ENCODE measurements at regions not wholly inside any gene's neighbourhood (a gene's known extent, or its start where the extent isn't known, plus 50 kb on each side); places are given as distances from the start of the nearest gene placed in this dataset.

GRCh38 chr15:35139822-35140221, 54.7 kb upstream of the NANOGP8 start:
- H4K8ac ChIP-seq (ENCODE audit: low read depth in 2 of 2, low read length in 2 of 2) = no peak overlapping the region
- in situ Hi-C loops (cut with MboI; ENCODE audit: low sequenced_read_pairs) = no loop called here
- H3K4me3 ChIP-seq (ENCODE audit: insufficient read depth, low read depth, low read length) = no peak overlapping the region
- dilution Hi-C loops (cut with HindIII; ENCODE audit: low sequenced_read_pairs, unreplicated experiment) = no loop called here
- no peak overlapping the region for H2AFZ ChIP-seq (replicated peaks; ENCODE audit: low read length, poor library complexity)
- no peak overlapping the region for H2BK15ac ChIP-seq (ENCODE audit: low read depth, low read length)
- H2BK5ac ChIP-seq (ENCODE audit: low read depth, low read length, poor library complexity, severe bottlenecking) = no peak overlapping the region
- H4K20me1 ChIP-seq (ENCODE audit: insufficient read depth, low read length) = no peaks in the 10 kb centered on the region
- TF ChIP-seq CHD1 (IDR thresholded peaks at IDR 0.05; ENCODE audit: low read depth, low read length) (no peak), RCOR1 (IDR thresholded peaks at IDR 0.05; ENCODE audit: insufficient replicate concordance, low read length) (no peak), CEBPB (IDR thresholded peaks at IDR 0.05; ENCODE audit: low read depth, low read length) (no peak), MAZ (IDR thresholded peaks at IDR 0.05; ENCODE audit: borderline replicate concordance, low read depth, low read length) (no peak), ELK1 (IDR thresholded peaks at IDR 0.05; ENCODE audit: borderline replicate concordance, low read depth, low read length) (no peak), SMC3 (IDR thresholded peaks at IDR 0.05; ENCODE audit: low read depth, low read length) (no peak), BHLHE40 (IDR thresholded peaks at IDR 0.05; ENCODE audit: low read depth, low read length) (no peak), CTCF (conservative IDR thresholded peaks at IDR 0.05; ENCODE audit: low read depth, low read length) (no peak), MAFK (IDR thresholded peaks at IDR 0.05; ENCODE audit: low read depth, low read length) (no peak), POLR2A (IDR thresholded peaks at IDR 0.05; ENCODE audit: low read depth, low read length) (no peak), MXI1 (IDR thresholded peaks at IDR 0.05; ENCODE audit: borderline replicate concordance, low read depth, low read length) (no peak)
- no TSS peak for BruUV-seq (replicated peaks)
- ChIA-PET POLR2A (ENCODE audit: unreplicated experiment) (no interaction called here), CTCF (no interaction called here)
- H3K56ac ChIP-seq (ENCODE audit: extremely low read depth, insufficient read depth, low read length) = no peak overlapping the region
- intact Hi-C loops (cut with micrococcal nuclease) = no loop called here
- H3K4ac ChIP-seq (ENCODE audit: low read depth, low read length) = no peak overlapping the region
- H3K27me3 ChIP-seq (ENCODE audit: control insufficient read depth, insufficient read depth, low read length) = no peaks in the 10 kb centered on the region
- DNase-seq (no peak), ATAC-seq (ENCODE audit: low read depth) (no peak)
- H2BK20ac ChIP-seq (ENCODE audit: low read depth, low read length) = peak overlapping the region; percentile 2; the same call in 1 of the 2 replicates
- no peak overlapping the region for H3K23ac ChIP-seq (ENCODE audit: low read depth, low read length)
- no peak overlapping the region; the same call in 1 of the 2 replicates for H3K18ac ChIP-seq (ENCODE audit: low read depth, low read length)
- H2AK9ac ChIP-seq (replicated peaks; ENCODE audit: low read depth, low read length, poor library complexity) = no peak overlapping the region
- no peak overlapping the region for H3K9ac ChIP-seq (ENCODE audit: low read depth, low read length)
- H3K4me2 ChIP-seq (ENCODE audit: low read depth, low read length) = no peak overlapping the region
- H4K91ac ChIP-seq (ENCODE audit: insufficient read depth, low read depth, low read length) = no peak overlapping the region
- 0 out of 2 replicates have a peak, but pooled peaks cover 2% of the 10 kb centered on the region for H3K9me3 ChIP-seq (ENCODE audit: control insufficient read depth, insufficient read depth, low read length)
- no peak overlapping the region for H3K27ac ChIP-seq (ENCODE audit: insufficient read depth, low read length)
- H2AK5ac ChIP-seq (ENCODE audit: low read depth, low read length) = peak overlapping the region; percentile 30; the same call in 1 of the 2 replicates
- H3K4me1 ChIP-seq (ENCODE audit: control insufficient read depth, insufficient read depth, low read length) = peaks cover 13% of the 10 kb centered on the region
- H3K36me3 ChIP-seq (ENCODE audit: control insufficient read depth, insufficient read depth, low read length) = no peaks in the 10 kb centered on the region
- WGBS, 2 experiments (ENCODE audit: extremely low coverage in 2 of 2, insufficient read length in 1 of 2) = 100% methylated on average over 1 of the region's 6 CpGs; no CpG with 5 or more reads in 1 of the 2 experiments
- no peak overlapping the region for H2BK120ac ChIP-seq (ENCODE audit: low read depth, low read length)
- no peaks in the 10 kb centered on the region for H3K79me1 ChIP-seq (ENCODE audit: low read depth in 1 of 2, low read length in 2 of 2)
- no peak overlapping the region for H4K5ac ChIP-seq (ENCODE audit: low read depth, low read length)
- H3K9me1 ChIP-seq (ENCODE audit: insufficient read depth, low read length) = peaks cover 11% of the 10 kb centered on the region
- no peak overlapping the region for H3K14ac ChIP-seq (replicated peaks; ENCODE audit: low read depth, low read length)
